GM12878 (cell line): ENCODE measurements at regions not wholly inside any gene's neighbourhood (a gene's known extent, or its start where the extent isn't known, plus 50 kb on each side); places are given as distances from the start of the nearest gene placed in this dataset.
"Not testable (repeated sequence)": the region's sequence is repeated elsewhere in the genome, so short reads cannot be mapped to it uniquely, and the experiment has no call there.

Source experiments
- ATAC-seq: fragments of 200-7000 bp; cut with Tn5 transposase; 3 replicates; pipeline ENCODE4 v1.9.1; 2020; ENCODE audit warnings: mild to moderate bottlenecking, moderate library complexity
- BruUV-seq: library from RNA; stranded (reverse); fragments of 400-500 nt; replicated peaks from 2 replicates; lab custom pipeline; 2021; lab: Mats Ljungman, UMichigan
- CTCF ChIA-PET: fragments of 300-600 bp; sonication (Branson Sonifier 250); formaldehyde crosslinking; extraction: SDS; loops from one replicate; lab custom pipeline; 2021; ENCODE audit warnings: inconsistent platforms; lab: Yijun Ruan, JAX
- POLR2A ChIA-PET: fragments of 350-600 bp; formaldehyde crosslinking; extraction: SDS; loops from one replicate; lab custom pipeline; 2021; ENCODE audit warnings: inconsistent platforms; lab: Charles Lee
- RAD21 ChIA-PET: fragments of 300-600 bp; sonication (Branson Sonifier 250); formaldehyde crosslinking; loops from one replicate; lab custom pipeline; 2023; ENCODE audit warnings: antibody characterized with exemption; ENCODE audit not compliant: unreplicated experiment; lab: Charles Lee
- SMC1A ChIA-PET: fragments of 300-600 bp; sonication (Branson Sonifier 250); formaldehyde crosslinking; loops from one replicate; lab custom pipeline; 2023; ENCODE audit not compliant: unreplicated experiment, uncharacterized antibody; lab: Charles Lee
- DNase-seq: peaks from one replicate; pipeline ENCODE4 v3.0.0-alpha.2; 2011; ENCODE audit warnings: low read depth, low spot score
- FAIRE-seq: peaks from 3 replicates; lab custom pipeline; 2011; peaks lifted over from hg19 to GRCh38; lab: Jason Lieb, UNC
- H2AFZ ChIP-seq: 2 replicates; pipeline ENCODE4 v1.6.0; 2011; ENCODE audit warnings: low read depth, low read length, control low read depth; ENCODE audit not compliant: control insufficient read depth
- H3K27ac ChIP-seq: 2 replicates; pipeline ENCODE4 v1.5.1; 2011; ENCODE audit warnings: control low read depth; ENCODE audit not compliant: control insufficient read depth, insufficient read depth
- H3K27me3 ChIP-seq, 2 experiments: replicated peaks in 1 of 2; 2 replicates each; pipeline versions ENCODE4 v1.6.0 to v1.6.1; 2011; ENCODE audit warnings: low read length in 1 of 2; ENCODE audit not compliant: control insufficient read depth in 2 of 2, insufficient read depth in 2 of 2
- H3K36me3 ChIP-seq, 2 experiments: 2 replicates each; pipeline ENCODE4 v1.5.1; 2011; ENCODE audit warnings: low read length in 1 of 2; ENCODE audit not compliant: control insufficient read depth in 2 of 2, insufficient read depth in 2 of 2
- H3K4me1 ChIP-seq: 2 replicates; pipeline ENCODE4 v1.6.1; 2011; ENCODE audit warnings: mild to moderate bottlenecking, low read length, moderate library complexity, mixed read lengths; ENCODE audit not compliant: control insufficient read depth, insufficient read depth
- H3K4me2 ChIP-seq: 2 replicates; pipeline ENCODE4 v1.6.0; 2011; ENCODE audit warnings: control low read depth; ENCODE audit not compliant: control insufficient read depth, insufficient read depth
- H3K4me3 ChIP-seq: fragments of 200-600 bp; sonication (generic); 2 replicates; pipeline ENCODE4 v1.5.1; 2016
- H3K79me2 ChIP-seq: 2 replicates; pipeline ENCODE4 v1.6.0; 2011; ENCODE audit warnings: low read length; ENCODE audit not compliant: control insufficient read depth, insufficient read depth
- H3K9ac ChIP-seq: 2 replicates; pipeline ENCODE4 v1.8.0; 2011; ENCODE audit warnings: low read length, control low read depth, mixed read lengths; ENCODE audit not compliant: control insufficient read depth, insufficient read depth
- H3K9me3 ChIP-seq: replicated peaks from 3 replicates; pipeline ENCODE4 v1.5.1; 2011; ENCODE audit warnings: mild to moderate bottlenecking, low read length; ENCODE audit not compliant: control insufficient read depth, insufficient read depth
- H4K20me1 ChIP-seq: 2 replicates; pipeline ENCODE4 v1.6.0; 2011; ENCODE audit not compliant: control insufficient read depth, insufficient read depth
- CHD1 ChIP-seq: IDR thresholded peaks from 2 replicates; pipeline ENCODE4 v1.6.1; 2012; ENCODE audit warnings: low read depth, low read length, improper control_type of control experiment
- HCFC1 ChIP-seq: fragments of 150-350 bp; IDR thresholded peaks from 2 replicates; pipeline ENCODE4 v1.6.1; 2014; ENCODE audit warnings: low read length
- IRF4 ChIP-seq: IDR thresholded peaks from 2 replicates; pipeline ENCODE4 v1.6.1; 2011; ENCODE audit warnings: low read depth, low read length
- MEF2B ChIP-seq: fragments of 450-650 bp; IDR thresholded peaks from 2 replicates; pipeline ENCODE4 v1.6.1; 2018; ENCODE audit warnings: mild to moderate bottlenecking, moderate library complexity; ENCODE audit not compliant: partially characterized antibody, poor library complexity, severe bottlenecking
- MXI1 ChIP-seq: fragments of 150-350 bp; IDR thresholded peaks from 2 replicates; pipeline ENCODE4 v1.6.1; 2011; ENCODE audit warnings: low read depth, mild to moderate bottlenecking, inconsistent platforms, low read length, improper control_type of control experiment
- NBN ChIP-seq: fragments of 450-650 bp; IDR thresholded peaks from 2 replicates; pipeline ENCODE4 v1.6.1; 2016
- SIN3A ChIP-seq: IDR thresholded peaks from 2 replicates; pipeline ENCODE4 v1.6.1; 2012; ENCODE audit warnings: low read depth, low read length, improper control_type of control experiment
- STAT3 ChIP-seq: IDR thresholded peaks from 2 replicates; pipeline ENCODE4 v1.6.1; 2011; ENCODE audit warnings: low read depth, low read length, improper control_type of control experiment
- WGBS: methylation state at CpG from one replicate; pipeline ENCODE4 v1.1.6; 2016; ENCODE audit warnings: low lambda C conversion rate; ENCODE audit not compliant: insufficient replicate concordance, insufficient coverage; ENCODE audit errors: missing lambda C conversion rate; 5-methylcytosine and 5-hydroxymethylcytosine counted together
- in situ Hi-C: fragments of 300-500 bp; cut with MboI; formaldehyde crosslinking; loops from 9 replicates; pipeline ENCODE4 v1.14.3; 2018; ENCODE audit warnings: mixed read lengths
- intact Hi-C: fragments of 100-400 bp; cut with micrococcal nuclease; formaldehyde crosslinking; loops from one replicate; pipeline ENCODE4 v1.14.2; 2022; ENCODE audit not compliant: unreplicated experiment

GRCh38 chr10:53440601-53441000, 668.0 kb upstream of the MBL2 start:
- no peak overlapping the region for H2AFZ ChIP-seq
- intact Hi-C loops (no loop called here), in situ Hi-C loops (no loop called here)
- FAIRE-seq (no peak), DNase-seq (no peak), ATAC-seq (no peak)
- H4K20me1 ChIP-seq, result no peaks in the 10 kb centered on the region
- H3K4me1 ChIP-seq, result no peaks in the 10 kb centered on the region
- no peaks in the 10 kb centered on the region for H3K36me3 ChIP-seq
- H3K9ac ChIP-seq, result no peak overlapping the region
- H3K4me3 ChIP-seq, result no peak overlapping the region
- ChIA-PET CTCF (interaction anchor here (1.0 kb wide), 1 partner anchor 9 kb away, joined by 5 read pairs; no protein-coding TSS in a partner anchor), SMC1A (interaction anchor here (0.7 to 2.1 kb wide), 2 partner anchors 8 to 14 kb away, joined by 3 to 9 read pairs; no protein-coding TSS in a partner anchor), RAD21 (no interaction called here), POLR2A (no interaction called here)
- no peaks in the 10 kb centered on the region for H3K9me3 ChIP-seq
- no peaks in the 10 kb centered on the region for H3K79me2 ChIP-seq
- TF ChIP-seq MEF2B (no peak), NBN (no peak), MXI1 (no peak), STAT3 (no peak), CHD1 (no peak), SIN3A (no peak), IRF4 (no peak), HCFC1 (no peak)
- no peaks in the 10 kb centered on the region for H3K27me3 ChIP-seq
- no TSS peak for BruUV-seq
- no peak overlapping the region for H3K4me2 ChIP-seq
- 58% methylated on average over 3 of the region's 3 CpGs for WGBS
- H3K27ac ChIP-seq, result no peak overlapping the region

GRCh38 chr10:53439075-53439474, 666.5 kb upstream of the MBL2 start:
- H3K4me1 ChIP-seq, ATAC-seq, H2AFZ ChIP-seq, H3K36me3 ChIP-seq, H3K9me3 ChIP-seq, H3K79me2 ChIP-seq, H3K4me3 ChIP-seq, H3K27me3 ChIP-seq, H4K20me1 ChIP-seq, CTCF ChIA-PET, in situ Hi-C loops, POLR2A ChIA-PET, H3K27ac ChIP-seq, RAD21 ChIA-PET, DNase-seq, H3K4me2 ChIP-seq, H3K9ac ChIP-seq, FAIRE-seq, BruUV-seq: not testable (repeated sequence)
- WGBS, result 34% methylated on average over 9 of the region's 9 CpGs
- SMC1A ChIA-PET, result interaction anchor here (0.7 to 2.1 kb wide), 3 partner anchors 12 to 93 kb away, joined by 3 to 9 read pairs (median 3); no protein-coding TSS in a partner anchor
- intact Hi-C loops, result loop anchor here (10.0 kb wide), 1 partner anchor 484 kb away; no protein-coding TSS in a partner anchor
